ENCODE measurements at regions not wholly inside any gene's neighbourhood (a gene's known extent, or its start where the extent isn't known, plus 50 kb on each side); places are given as distances from the start of the nearest gene placed in this dataset.

GRCh38 chr2:234339501-234339900 is 157.4 kb downstream of the ARL4C start:
- no peak for DNase-seq (ENCODE audit: low read depth in 2 of 2)

DNA sequence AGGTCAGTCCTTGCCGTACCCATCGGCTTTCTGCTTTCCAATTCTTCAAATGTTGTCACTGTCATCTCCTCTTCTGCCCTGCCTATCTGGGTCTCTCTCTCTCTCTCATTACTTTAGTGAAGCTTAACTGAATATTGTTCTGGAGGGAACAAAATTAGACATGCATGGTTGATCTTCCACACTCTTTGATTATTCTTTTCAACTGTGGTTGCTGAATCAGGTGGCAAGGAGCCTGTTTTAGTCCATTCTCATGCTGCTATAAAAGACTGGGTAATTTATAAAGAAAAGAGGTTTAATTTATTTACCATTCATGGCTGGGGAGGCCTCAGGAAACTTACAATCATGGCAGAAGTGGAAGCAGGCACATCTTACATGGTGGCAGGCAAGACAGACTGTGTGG is 157.9 kb downstream of the ARL4C start:
- DNase-seq (ENCODE audit: low read depth in 2 of 2): no peak

- peak in 1 of 2 experiments; percentile 40 for DNase-seq (ENCODE audit: low read depth in 2 of 2)
Observed at GRCh38 chr2:234335661-234336228, 161.1 kb downstream of the ARL4C start.

DNA sequence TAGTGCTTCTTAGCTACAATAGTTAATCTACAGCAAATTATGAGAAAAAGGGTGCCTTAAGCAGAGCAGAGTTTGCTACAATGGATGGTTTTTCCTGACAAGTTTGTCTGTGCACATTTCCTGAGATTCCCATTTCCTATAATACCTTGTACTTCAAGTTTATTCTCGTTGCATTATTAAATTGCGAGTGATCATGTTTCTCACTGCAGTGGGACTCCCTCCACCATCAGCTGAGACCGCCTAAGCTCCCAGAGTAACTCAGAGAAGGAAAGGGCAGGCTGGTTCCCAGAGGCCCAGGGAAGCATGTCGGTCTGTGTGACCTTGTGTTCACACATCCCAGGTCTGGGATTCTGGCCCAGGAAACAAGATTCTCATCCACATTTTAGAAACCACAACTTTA is 162.1 kb downstream of the ARL4C start:
- DNase-seq (ENCODE audit: low read depth in 2 of 2): no peak

DNA sequence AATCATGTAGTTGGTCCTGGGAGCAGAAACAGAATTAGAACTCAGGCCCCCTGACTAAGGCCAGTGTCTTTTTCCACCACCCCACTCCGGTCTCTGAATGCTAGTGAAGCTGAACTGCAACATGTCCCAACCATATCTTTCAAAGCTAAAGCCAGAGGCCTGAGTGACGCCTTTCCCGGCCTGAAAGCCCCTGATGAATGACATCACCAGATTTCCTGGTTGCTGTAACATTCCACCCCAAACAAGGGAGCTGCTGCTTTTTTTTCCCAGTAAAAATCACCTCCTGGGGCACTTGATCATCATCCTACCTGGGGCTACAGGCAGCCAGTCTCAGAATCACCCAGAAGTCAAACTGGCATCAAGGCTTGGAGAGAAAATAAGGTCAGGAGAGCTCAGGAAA is 162.7 kb downstream of the ARL4C start:
- DNase-seq (ENCODE audit: low read depth in 2 of 2): no peak

DNA sequence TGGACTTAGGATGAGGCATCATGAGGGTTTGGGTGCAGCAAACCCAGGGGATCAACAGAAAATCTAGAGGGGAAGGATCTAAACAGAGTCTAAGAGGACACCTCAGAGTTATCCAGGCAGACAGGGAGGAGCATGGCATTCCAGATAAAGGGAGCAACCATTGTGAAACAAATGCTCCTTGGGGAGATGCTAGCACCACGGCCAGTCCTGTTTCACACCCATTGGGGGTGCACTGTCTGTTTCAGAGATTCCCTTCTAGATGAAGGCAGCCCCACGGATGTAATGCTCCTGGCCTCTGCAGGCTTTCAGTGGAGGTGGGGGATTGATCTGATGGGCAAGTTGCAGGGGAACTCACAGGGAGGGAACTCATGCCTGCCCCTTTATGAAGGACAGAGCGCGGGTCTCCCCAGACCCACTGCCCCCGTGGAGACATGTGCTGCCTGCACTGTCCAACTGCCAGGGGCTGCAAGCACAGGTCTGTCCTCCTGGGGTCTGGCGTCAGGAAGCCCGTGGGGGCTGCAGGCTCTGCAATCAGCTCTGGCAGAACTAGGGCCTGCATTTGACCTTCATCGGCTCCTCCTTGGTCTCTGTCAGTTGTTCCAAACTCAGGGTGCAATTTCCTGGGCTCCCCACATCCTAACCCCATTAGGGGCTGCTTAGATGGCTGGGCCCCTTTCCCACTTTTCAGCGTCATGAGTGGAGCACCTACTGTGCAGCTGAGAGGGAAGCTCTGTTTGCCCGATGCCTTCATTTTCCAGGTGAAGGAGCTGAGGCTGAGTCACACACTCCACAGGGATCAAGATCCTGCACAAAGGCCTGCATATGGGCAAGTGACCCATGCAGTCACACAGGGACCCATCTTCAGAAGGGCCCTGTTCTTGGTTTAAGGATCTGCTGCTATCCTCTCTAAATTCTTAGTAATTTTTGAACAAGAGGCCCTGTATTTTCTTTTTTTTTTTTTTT is 163.4 kb downstream of the ARL4C start:
- no peak for DNase-seq (ENCODE audit: low read depth in 2 of 2)

- DNase-seq (ENCODE audit: low read depth in 2 of 2): no peak
Observed at GRCh38 chr2:234331966-234332365, 164.9 kb downstream of the ARL4C start.

- DNase-seq (ENCODE audit: low read depth in 2 of 2): no peak
Observed at GRCh38 chr2:234331566-234331965, 165.3 kb downstream of the ARL4C start.

DNA sequence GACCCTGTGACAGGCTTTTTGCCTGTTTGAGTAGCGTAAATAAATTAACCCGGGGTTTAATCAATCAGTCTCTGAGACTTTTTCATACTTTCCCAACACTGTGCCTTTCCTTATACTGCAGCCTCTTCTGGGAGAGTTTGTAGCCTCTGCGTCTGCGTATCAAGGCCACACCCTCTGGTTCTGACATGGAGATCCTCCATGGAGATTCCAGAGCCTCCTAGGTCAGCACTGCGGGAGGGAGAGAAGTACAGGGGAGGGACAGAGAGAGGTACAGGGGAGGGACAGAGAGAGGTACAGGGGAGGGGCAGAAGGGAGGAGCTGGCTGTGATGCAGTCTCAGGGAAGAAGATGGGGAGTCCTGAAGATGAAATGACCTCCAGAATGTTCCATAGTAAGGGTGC is 166.0 kb downstream of the ARL4C start:
- DNase-seq (ENCODE audit: low read depth in 2 of 2): no peak

DNA sequence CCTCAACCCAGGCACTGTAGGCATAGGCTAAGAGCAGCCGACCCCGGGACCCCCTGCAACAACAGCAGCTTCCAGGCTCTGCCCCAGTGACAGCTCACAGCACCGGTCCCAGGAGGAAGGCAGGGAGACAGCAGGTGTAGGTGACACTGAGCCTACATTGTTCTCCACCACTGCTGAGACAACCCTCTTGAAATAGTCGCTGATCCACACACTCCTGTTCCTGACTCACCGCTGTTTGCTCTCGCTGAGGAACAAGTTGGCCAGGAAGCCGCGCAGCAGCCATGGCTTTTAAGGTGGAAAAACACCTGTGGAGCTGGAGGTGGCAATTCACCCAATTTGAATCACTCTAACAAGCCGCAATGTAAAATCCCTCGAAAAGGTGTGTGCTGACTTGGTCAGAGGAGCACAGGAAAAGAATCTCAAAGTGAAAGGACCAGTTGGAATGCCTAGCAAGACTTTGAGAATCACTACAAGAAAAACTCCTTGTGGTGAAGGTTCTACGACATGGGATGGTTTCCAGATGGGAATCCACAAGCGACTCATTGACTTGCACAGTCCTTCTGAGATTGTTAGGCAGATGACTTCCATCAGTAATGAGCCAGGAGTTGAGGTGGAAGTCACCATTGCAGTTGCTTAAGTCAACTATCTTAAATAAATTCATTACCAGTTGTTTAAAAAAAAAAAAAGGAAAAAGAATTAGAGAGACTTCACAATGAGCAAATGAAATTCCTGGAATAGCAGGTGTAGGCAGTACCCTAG is 167.5 kb downstream of the ARL4C start:
- DNase-seq (ENCODE audit: low read depth in 2 of 2): no peak

- DNase-seq (ENCODE audit: low read depth in 2 of 2): no peak
Observed at GRCh38 chr2:234328444-234328990, 168.4 kb downstream of the ARL4C start.

DNA sequence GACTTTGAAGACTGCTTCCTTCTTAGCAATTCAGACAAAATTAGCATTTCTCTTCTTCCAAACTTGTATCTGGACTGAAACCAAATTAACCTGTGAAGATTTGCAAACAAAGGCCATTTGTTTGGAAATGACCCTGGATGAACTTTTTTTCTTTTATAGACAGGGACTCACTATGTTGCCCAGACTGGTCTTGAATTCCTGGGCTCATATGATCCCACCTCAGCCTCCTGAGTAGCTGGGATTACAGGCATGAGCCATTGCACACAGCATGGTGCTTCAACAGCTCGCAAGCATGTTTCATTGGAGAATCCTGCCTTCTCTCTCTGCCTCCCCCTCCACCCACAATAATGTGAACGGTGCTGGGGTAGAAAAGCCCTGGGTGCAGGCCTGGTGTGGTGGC is 170.2 kb downstream of the ARL4C start:
- DNase-seq (ENCODE audit: low read depth in 2 of 2): no peak

GRCh38 chr2:234324116-234324515 is 172.8 kb downstream of the ARL4C start:
- no peak for DNase-seq (ENCODE audit: low read depth in 2 of 2)

- no peak for DNase-seq (ENCODE audit: low read depth in 2 of 2)
Observed at GRCh38 chr2:234322766-234323465, 174.0 kb downstream of the ARL4C start.

DNA sequence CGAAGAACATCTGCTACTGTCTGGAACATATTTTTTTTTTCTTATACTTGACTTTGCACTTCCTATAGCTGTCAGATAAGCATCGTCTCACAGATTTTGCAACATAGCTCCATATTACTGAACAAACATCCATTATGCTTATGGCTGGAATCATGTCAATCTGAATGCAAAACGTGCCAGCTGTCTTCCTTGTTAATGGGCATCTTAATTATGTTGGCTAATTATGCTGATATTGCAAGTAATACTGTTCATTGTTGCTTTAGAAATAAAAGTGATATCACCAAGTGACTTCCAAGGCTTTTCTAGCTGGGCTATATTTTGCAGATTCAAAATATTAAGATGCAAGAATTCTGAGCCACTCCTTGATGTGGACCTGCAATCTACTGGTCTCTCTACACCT is 176.8 kb downstream of the ARL4C start:
- no peak for DNase-seq (ENCODE audit: low read depth in 2 of 2)

DNA sequence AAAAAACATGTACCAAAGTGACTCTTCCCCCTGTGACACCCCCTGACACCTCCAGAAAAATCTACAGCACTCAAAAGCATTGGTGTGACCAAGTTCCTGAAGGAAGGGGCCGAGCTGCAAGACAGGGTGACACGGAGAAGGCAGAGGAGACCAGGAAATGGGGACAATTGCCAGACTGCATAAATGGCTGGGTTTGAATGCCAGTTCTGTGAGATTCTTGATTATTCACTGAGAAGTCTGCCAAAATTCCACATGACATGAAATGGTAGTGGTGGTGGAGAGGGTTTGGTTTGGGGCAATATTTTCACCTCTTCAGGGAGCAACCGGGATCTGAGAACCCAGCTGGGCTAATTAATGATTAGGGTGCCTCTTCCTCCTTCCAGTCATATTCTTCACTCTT is 178.5 kb downstream of the ARL4C start:
- DNase-seq (ENCODE audit: low read depth in 2 of 2): no peak

DNA sequence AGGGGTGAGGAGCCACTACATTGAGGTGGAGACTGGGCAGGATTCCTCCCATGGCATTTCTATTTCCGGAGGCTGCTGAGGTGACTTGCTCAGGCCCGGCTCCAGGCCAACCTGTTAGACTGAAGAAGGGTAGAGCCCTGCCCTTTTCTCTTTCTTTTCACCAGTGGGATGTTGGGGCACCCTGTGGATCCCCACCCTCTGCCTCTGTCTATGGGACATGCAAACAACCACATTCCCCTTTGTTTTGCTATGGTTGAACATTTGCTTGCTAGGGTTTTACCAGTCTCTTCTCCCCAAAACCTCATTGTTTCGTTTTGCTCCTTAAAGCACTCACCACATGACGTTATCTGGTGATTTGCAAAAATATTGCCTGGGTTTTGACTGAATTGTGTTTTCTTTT is 183.3 kb downstream of the ARL4C start:
- no peak for DNase-seq (ENCODE audit: low read depth in 2 of 2)

GRCh38 chr2:234310166-234310565 is 186.7 kb downstream of the ARL4C start:
- DNase-seq (ENCODE audit: low read depth in 2 of 2): no peak

DNA sequence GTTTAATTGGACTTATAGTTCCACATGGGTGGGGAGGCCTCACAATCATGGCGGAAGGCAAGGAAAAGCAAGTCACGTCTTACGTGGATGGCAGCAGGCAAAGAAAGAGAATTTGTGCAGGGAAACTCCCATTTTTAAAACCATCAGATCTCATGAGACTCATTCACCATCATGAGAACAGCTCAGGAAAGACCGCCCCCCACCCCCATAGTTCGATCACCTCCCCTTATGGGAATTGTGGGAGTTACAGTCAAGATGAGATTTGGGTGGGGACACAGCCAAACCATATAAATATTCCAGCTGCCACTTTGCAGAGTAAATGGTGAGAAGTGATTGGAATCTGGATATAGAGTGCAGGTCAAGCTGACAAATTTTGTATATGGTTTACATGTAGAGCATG is 187.4 kb downstream of the ARL4C start:
- DNase-seq (ENCODE audit: low read depth in 2 of 2): no peak

- no peak for DNase-seq (ENCODE audit: low read depth in 2 of 2)
Observed at GRCh38 chr2:234308813-234309195, 188.1 kb downstream of the ARL4C start.

GRCh38 chr2:234308073-234308812 is 188.6 kb downstream of the ARL4C start:
- DNase-seq (ENCODE audit: low read depth in 2 of 2): no peak

All from fibroblast of skin of left quadriceps (primary cell).